PC-9 (cell line): ENCODE measurements at regions not wholly inside any gene's neighbourhood (a gene's known extent, or its start where the extent isn't known, plus 50 kb on each side); places are given as distances from the start of the nearest gene placed in this dataset.

Source experiments
- BruUV-seq: library from RNA; stranded (reverse); fragments of 400-500 nt; replicated peaks from 2 replicates; lab custom pipeline; 2021; lab: Mats Ljungman, UMichigan
- CTCF ChIA-PET: fragments of 300-600 bp; sonication (Branson Sonifier 250); formaldehyde crosslinking; loops from one replicate; lab custom pipeline; 2022; ENCODE audit warnings: antibody characterized with exemption; lab: Charles Lee
- POLR2A ChIA-PET: fragments of 300-600 bp; sonication (Branson Sonifier 250); formaldehyde crosslinking; loops from one replicate; lab custom pipeline; 2022; ENCODE audit warnings: antibody characterized with exemption; ENCODE audit not compliant: unreplicated experiment; lab: Charles Lee
- DNase-seq, 2 experiments: peaks; one replicate each; pipeline versions ENCODE4 v3.0.0 to v3.0.0-alpha.2; 2015 to 2022; ENCODE audit warnings: mixed read lengths in 1 of 2
- H2AFZ ChIP-seq: fragments of 200-600 bp; sonication (generic); 2 replicates; pipeline ENCODE4 v1.8.1; 2017; ENCODE audit warnings: antibody characterized with exemption
- H3F3A ChIP-seq: fragments of 200-600 bp; sonication (generic); 2 replicates; pipeline ENCODE4 v1.8.1; 2017; ENCODE audit warnings: antibody characterized with exemption, mild to moderate bottlenecking, low read depth; ENCODE audit not compliant: insufficient read depth
- H3K27ac ChIP-seq: fragments of 200-600 bp; sonication (generic); 2 replicates; pipeline ENCODE4 v1.6.1; 2016; ENCODE audit warnings: mixed run types
- H3K27me3 ChIP-seq: fragments of 200-600 bp; sonication (generic); 2 replicates; pipeline ENCODE4 v1.6.1; 2016; ENCODE audit warnings: low read depth, mixed run types; ENCODE audit not compliant: insufficient read depth
- H3K36me3 ChIP-seq: fragments of 200-600 bp; sonication (generic); 2 replicates; pipeline ENCODE4 v1.6.1; 2016; ENCODE audit warnings: low read depth, mixed run types
- H3K4me1 ChIP-seq: fragments of 200-600 bp; sonication (generic); replicated peaks from 2 replicates; pipeline ENCODE4 v1.6.1; 2016; ENCODE audit warnings: mixed run types; ENCODE audit not compliant: insufficient read depth
- H3K4me2 ChIP-seq: fragments of 200-600 bp; sonication (generic); 2 replicates; pipeline ENCODE4 v1.6.1; 2017; ENCODE audit warnings: mixed run types
- H3K4me3 ChIP-seq: fragments of 200-600 bp; sonication (generic); 2 replicates; pipeline ENCODE4 v1.6.1; 2016; ENCODE audit warnings: mixed run types
- H3K79me2 ChIP-seq: fragments of 200-600 bp; sonication (generic); 2 replicates; pipeline ENCODE4 v1.6.1; 2017; ENCODE audit warnings: low read depth, mixed run types
- H3K9me2 ChIP-seq: fragments of 200-600 bp; sonication (generic); 2 replicates; pipeline ENCODE4 v1.8.1; 2017; ENCODE audit warnings: mild to moderate bottlenecking; ENCODE audit not compliant: insufficient read depth
- H3K9me3 ChIP-seq: fragments of 200-600 bp; sonication (generic); 2 replicates; pipeline ENCODE4 v1.8.1; 2016; ENCODE audit warnings: low read depth; ENCODE audit not compliant: insufficient read depth
- H4K20me1 ChIP-seq: fragments of 200-600 bp; sonication (generic); 2 replicates; pipeline ENCODE4 v1.8.1; 2017; ENCODE audit not compliant: insufficient read depth
- EZH2 ChIP-seq: fragments of 200-600 bp; sonication (generic); IDR thresholded peaks from 2 replicates; pipeline ENCODE4 v1.8.0; 2017; ENCODE audit warnings: antibody characterized with exemption, low read depth
- intact Hi-C: fragments of 100-400 bp; cut with micrococcal nuclease; formaldehyde crosslinking; loops from one replicate; pipeline ENCODE4 v1.10.0; 2022; ENCODE audit not compliant: unreplicated experiment
- TF ChIP-seq, protein P1 (sequence below): fragments of 200-600 bp; sonication (generic); conservative IDR thresholded peaks from 2 replicates; pipeline ENCODE4 v1.6.1; 2017; ENCODE audit warnings: mixed run types, antibody characterized with exemption, mild to moderate bottlenecking, moderate library complexity

GRCh38 chr7:67341153-67341768, 344.6 kb downstream of the TYW1 start:
- H3K4me2 ChIP-seq, result no peak overlapping the region
- ChIA-PET POLR2A (no interaction called here), CTCF (no interaction called here)
- no peak overlapping the region for H3K27ac ChIP-seq
- no peaks in the 10 kb centered on the region for H3K9me3 ChIP-seq
- H4K20me1 ChIP-seq, result no peaks in the 10 kb centered on the region
- H3F3A ChIP-seq, result no peaks in the 10 kb centered on the region
- intact Hi-C loops, result no loop called here
- H3K79me2 ChIP-seq, result no peaks in the 10 kb centered on the region
- no peaks in the 10 kb centered on the region for H3K27me3 ChIP-seq
- no peaks in the 10 kb centered on the region for H3K4me1 ChIP-seq
- H3K36me3 ChIP-seq, result no peaks in the 10 kb centered on the region
- H3K4me3 ChIP-seq, result no peak overlapping the region
- DNase-seq, result no peak
- BruUV-seq, result no TSS peak
- no peaks in the 10 kb centered on the region for H3K9me2 ChIP-seq
- no peak for TF ChIP-seq EZH2
- TF ChIP-seq, protein P1, sequence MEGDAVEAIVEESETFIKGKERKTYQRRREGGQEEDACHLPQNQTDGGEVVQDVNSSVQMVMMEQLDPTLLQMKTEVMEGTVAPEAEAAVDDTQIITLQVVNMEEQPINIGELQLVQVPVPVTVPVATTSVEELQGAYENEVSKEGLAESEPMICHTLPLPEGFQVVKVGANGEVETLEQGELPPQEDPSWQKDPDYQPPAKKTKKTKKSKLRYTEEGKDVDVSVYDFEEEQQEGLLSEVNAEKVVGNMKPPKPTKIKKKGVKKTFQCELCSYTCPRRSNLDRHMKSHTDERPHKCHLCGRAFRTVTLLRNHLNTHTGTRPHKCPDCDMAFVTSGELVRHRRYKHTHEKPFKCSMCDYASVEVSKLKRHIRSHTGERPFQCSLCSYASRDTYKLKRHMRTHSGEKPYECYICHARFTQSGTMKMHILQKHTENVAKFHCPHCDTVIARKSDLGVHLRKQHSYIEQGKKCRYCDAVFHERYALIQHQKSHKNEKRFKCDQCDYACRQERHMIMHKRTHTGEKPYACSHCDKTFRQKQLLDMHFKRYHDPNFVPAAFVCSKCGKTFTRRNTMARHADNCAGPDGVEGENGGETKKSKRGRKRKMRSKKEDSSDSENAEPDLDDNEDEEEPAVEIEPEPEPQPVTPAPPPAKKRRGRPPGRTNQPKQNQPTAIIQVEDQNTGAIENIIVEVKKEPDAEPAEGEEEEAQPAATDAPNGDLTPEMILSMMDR, result no peak
- H2AFZ ChIP-seq, result no peak overlapping the region

DNA sequence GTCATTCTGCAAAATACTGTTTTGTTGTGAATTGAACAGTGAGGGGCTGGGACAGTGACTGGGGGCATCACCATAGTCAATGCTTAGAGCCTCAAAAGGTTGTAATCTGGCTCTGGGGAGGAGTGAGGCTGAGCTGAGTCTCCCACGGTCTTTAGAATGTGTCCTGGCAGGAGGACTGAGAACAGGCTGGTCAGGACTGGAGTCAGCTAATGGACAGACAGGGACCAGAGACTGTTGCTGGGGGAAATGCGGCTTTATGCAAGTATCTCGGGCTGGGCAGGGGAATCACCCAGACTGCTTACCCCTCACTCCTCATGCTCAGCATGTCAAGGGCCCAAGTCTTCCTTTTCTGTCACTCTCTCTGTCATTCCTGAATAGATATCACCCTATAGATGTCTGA, 346.5 kb downstream of the TYW1 start:
- Histone ChIP-seq H3K27ac (no peak overlapping the region), H3F3A (no peaks in the 10 kb centered on the region), H2AFZ (no peak overlapping the region), H3K4me3 (no peak overlapping the region), H3K9me3 (no peaks in the 10 kb centered on the region), H3K36me3 (no peaks in the 10 kb centered on the region), H3K27me3 (no peaks in the 10 kb centered on the region), H3K79me2 (no peaks in the 10 kb centered on the region), H3K9me2 (no peaks in the 10 kb centered on the region), H3K4me2 (no peak overlapping the region), H3K4me1 (no peaks in the 10 kb centered on the region), H4K20me1 (no peaks in the 10 kb centered on the region)
- TF ChIP-seq, protein P1, result no peak
- TF ChIP-seq EZH2, result no peak
- DNase-seq, result no peak
- POLR2A ChIA-PET, result no interaction called here
- BruUV-seq, result no TSS peak
- CTCF ChIA-PET, result no interaction called here
- intact Hi-C loops, result no loop called here

- CTCF ChIA-PET, result no interaction called here
Observed at GRCh38 chr7:67343572-67343971, 346.9 kb downstream of the TYW1 start.

More at GRCh38 chr7:67343572-67343971, 346.9 kb downstream of the TYW1 start:
- Histone ChIP-seq H3K27ac (no peak overlapping the region), H3K4me2 (no peak overlapping the region), H3F3A (no peaks in the 10 kb centered on the region), H3K4me1 (no peaks in the 10 kb centered on the region), H3K9me3 (no peaks in the 10 kb centered on the region), H3K9me2 (no peaks in the 10 kb centered on the region), H3K79me2 (no peaks in the 10 kb centered on the region), H3K4me3 (no peak overlapping the region), H3K36me3 (no peaks in the 10 kb centered on the region), H3K27me3 (no peaks in the 10 kb centered on the region), H4K20me1 (no peaks in the 10 kb centered on the region), H2AFZ (no peak overlapping the region)
- TF ChIP-seq, protein P1, result no peak
- no peak for TF ChIP-seq EZH2
- intact Hi-C loops, result no loop called here
- POLR2A ChIA-PET, result no interaction called here
- no peak for DNase-seq
- BruUV-seq, result no TSS peak
